Liver (tissue), 8 donors: ENCODE measurements at regions not wholly inside any gene's neighbourhood (a gene's known extent, or its start where the extent isn't known, plus 50 kb on each side); places are given as distances from the start of the nearest gene placed in this dataset.

Experiments
- DNase-seq: peaks from one replicate; pipeline ENCODE4 v3.0.0-alpha.2; 2017; ENCODE audit warnings: low spot score
- H3K27ac ChIP-seq, 2 donors: one replicate each; pipeline ENCODE4 v1.7.0; 2013; ENCODE audit warnings: inconsistent platforms in 2 of 2, low read length in 2 of 2, control low read depth in 1 of 2, low read depth in 1 of 2, mild to moderate bottlenecking in 1 of 2
- H3K27me3 ChIP-seq, 4 donors: one replicate each; pipeline versions ENCODE4 v1.6.1 to v1.7.0; 2013; ENCODE audit warnings: low read length in 3 of 4, inconsistent platforms in 1 of 4, mild to moderate bottlenecking in 1 of 4, moderate library complexity in 1 of 4; ENCODE audit not compliant: control insufficient read depth in 4 of 4, insufficient read depth in 4 of 4
- H3K36me3 ChIP-seq, 4 donors: one replicate each; pipeline versions ENCODE4 v1.6.1 to v1.7.0; 2013; ENCODE audit warnings: low read length in 3 of 4, mild to moderate bottlenecking in 3 of 4, low read depth in 1 of 4, moderate library complexity in 1 of 4; ENCODE audit not compliant: control insufficient read depth in 4 of 4, insufficient read depth in 3 of 4
- H3K4me1 ChIP-seq, 4 donors: one replicate each; pipeline versions ENCODE4 v1.6.1 to v1.7.0; 2013; ENCODE audit warnings: low read length in 3 of 4, mild to moderate bottlenecking in 3 of 4, moderate library complexity in 1 of 4; ENCODE audit not compliant: control insufficient read depth in 4 of 4, insufficient read depth in 4 of 4
- H3K4me3 ChIP-seq, 3 donors: one replicate each; pipeline versions ENCODE4 v1.6.1 to v1.7.0; 2013; ENCODE audit warnings: low read length in 3 of 3, control low read depth in 1 of 3, low read depth in 1 of 3, mild to moderate bottlenecking in 1 of 3
- H3K9ac ChIP-seq, 2 donors: one replicate each; pipeline ENCODE4 v1.7.0; 2013; ENCODE audit warnings: low read length in 2 of 2, mild to moderate bottlenecking in 2 of 2, moderate library complexity in 2 of 2, control low read depth in 1 of 2, low read depth in 1 of 2
- H3K9me3 ChIP-seq, 4 donors: one replicate each; pipeline versions ENCODE4 v1.6.1 to v1.7.0; 2013; ENCODE audit warnings: low read length in 3 of 4; ENCODE audit not compliant: control insufficient read depth in 4 of 4
- ATF3 ChIP-seq: IDR thresholded peaks from 2 replicates; pipeline ENCODE4 v1.6.1; 2016; ENCODE audit warnings: antibody characterized with exemption
- CTCF ChIP-seq: fragments of 150-350 bp; IDR thresholded peaks from 2 replicates; pipeline ENCODE4 v1.5.1; 2017; ENCODE audit warnings: improper control_type of control experiment, low read depth, low read length; ENCODE audit not compliant: missing input control
- EGR1 ChIP-seq, 2 donors: IDR thresholded peaks; 2 replicates each; pipeline ENCODE4 v1.6.1; 2016 to 2018; ENCODE audit warnings: antibody characterized with exemption in 2 of 2, low read depth in 2 of 2
- FOXA1 ChIP-seq: IDR thresholded peaks from 2 replicates; pipeline ENCODE4 v1.6.1; 2016; ENCODE audit warnings: antibody characterized with exemption
- FOXA2 ChIP-seq: IDR thresholded peaks from 2 replicates; pipeline ENCODE4 v1.6.1; 2016; ENCODE audit warnings: antibody characterized with exemption
- GABPA ChIP-seq, 2 donors: IDR thresholded peaks in 1 of 2; conservative IDR thresholded peaks in 1 of 2; 2 replicates each; pipeline ENCODE4 v1.6.1; 2016; ENCODE audit warnings: antibody characterized with exemption in 2 of 2, mild to moderate bottlenecking in 1 of 2, moderate library complexity in 1 of 2
- HNF4A ChIP-seq, 2 donors: conservative IDR thresholded peaks; 2 replicates each; pipeline ENCODE4 v1.6.1; 2016; ENCODE audit warnings: antibody characterized with exemption in 2 of 2, mild to moderate bottlenecking in 2 of 2
- HNF4G ChIP-seq: IDR thresholded peaks from 2 replicates; pipeline ENCODE4 v1.6.1; 2016; ENCODE audit warnings: antibody characterized with exemption
- JUND ChIP-seq, 2 donors: IDR thresholded peaks; 2 replicates each; pipeline ENCODE4 v1.6.1; 2016; ENCODE audit warnings: antibody characterized with exemption in 2 of 2
- NR2F2 ChIP-seq: IDR thresholded peaks from 2 replicates; pipeline ENCODE4 v1.6.1; 2016; ENCODE audit warnings: antibody characterized with exemption
- RAD21 ChIP-seq, 2 donors: IDR thresholded peaks; 2 replicates each; pipeline ENCODE4 v1.6.1; 2016; ENCODE audit warnings: antibody characterized with exemption in 2 of 2, mild to moderate bottlenecking in 2 of 2
- REST ChIP-seq: IDR thresholded peaks from 2 replicates; pipeline ENCODE4 v1.6.1; 2016; ENCODE audit warnings: antibody characterized with exemption, mild to moderate bottlenecking
- RXRA ChIP-seq, 2 donors: IDR thresholded peaks; 2 replicates each; pipeline ENCODE4 v1.6.1; 2017 to 2018; ENCODE audit warnings: antibody characterized with exemption in 2 of 2, mild to moderate bottlenecking in 1 of 2
- SP1 ChIP-seq: IDR thresholded peaks from 2 replicates; pipeline ENCODE4 v1.6.1; 2018; ENCODE audit warnings: antibody characterized with exemption, mild to moderate bottlenecking
- TAF1 ChIP-seq: conservative IDR thresholded peaks from 2 replicates; pipeline ENCODE4 v1.6.1; 2016; ENCODE audit warnings: antibody characterized with exemption, mild to moderate bottlenecking
- YY1 ChIP-seq: IDR thresholded peaks from 2 replicates; pipeline ENCODE4 v1.6.1; 2016; ENCODE audit warnings: antibody characterized with exemption, mild to moderate bottlenecking
- ZBTB33 ChIP-seq: IDR thresholded peaks from 2 replicates; pipeline ENCODE4 v1.6.1; 2016; ENCODE audit warnings: antibody characterized with exemption
- WGBS: extraction: QIAGEN DNeasy Blood & Tissue Kit; methylation state at CpG from one replicate; pipeline ENCODE4 v1.1.7; 2013; 5-methylcytosine and 5-hydroxymethylcytosine counted together
- TF ChIP-seq, protein P1 (sequence below): IDR thresholded peaks from 2 replicates; pipeline ENCODE4 v1.6.1; 2016; ENCODE audit warnings: antibody characterized with exemption
- donor health status: healthy.
- donor health status: healthy.
- donor health status: healthy.
- donor health status: healthy.
- donor health status: healthy.

GRCh38 chr19:28316464-28316863, 896.5 kb downstream of the UQCRFS1 start:
- TF ChIP-seq RXRA (IDR thresholded peaks at IDR 0.05) (no peak), SP1 (no peak), ZBTB33 (no peak), RAD21 (IDR thresholded peaks at IDR 0.05) (no peak), NR2F2 (no peak), GABPA (IDR thresholded peaks at IDR 0.05 in 1 of 2, conservative IDR thresholded peaks at IDR 0.05 in 1 of 2) (no peak), EGR1 (IDR thresholded peaks at IDR 0.05; ENCODE audit: low read depth in 2 of 2) (no peak), YY1 (no peak), ATF3 (no peak), HNF4G (no peak), CTCF (no peak), FOXA2 (no peak), FOXA1 (no peak), JUND (IDR thresholded peaks at IDR 0.05) (no peak), TAF1 (no peak), HNF4A (conservative IDR thresholded peaks at IDR 0.05) (no peak), REST (no peak)
- TF ChIP-seq, protein P1, sequence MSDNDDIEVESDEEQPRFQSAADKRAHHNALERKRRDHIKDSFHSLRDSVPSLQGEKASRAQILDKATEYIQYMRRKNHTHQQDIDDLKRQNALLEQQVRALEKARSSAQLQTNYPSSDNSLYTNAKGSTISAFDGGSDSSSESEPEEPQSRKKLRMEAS: no peak
- Histone ChIP-seq H3K27ac (no peak overlapping the region), H3K4me3 (no peak overlapping the region), H3K9ac (no peak overlapping the region), H3K27me3 (no peaks in the 10 kb centered on the region), H3K36me3 (no peaks in the 10 kb centered on the region), H3K4me1 (no peaks in the 10 kb centered on the region), H3K9me3 (no peaks in the 10 kb centered on the region)
- DNase-seq: no peak
- WGBS: 59% methylated on average over 7 of the region's 7 CpGs

DNA sequence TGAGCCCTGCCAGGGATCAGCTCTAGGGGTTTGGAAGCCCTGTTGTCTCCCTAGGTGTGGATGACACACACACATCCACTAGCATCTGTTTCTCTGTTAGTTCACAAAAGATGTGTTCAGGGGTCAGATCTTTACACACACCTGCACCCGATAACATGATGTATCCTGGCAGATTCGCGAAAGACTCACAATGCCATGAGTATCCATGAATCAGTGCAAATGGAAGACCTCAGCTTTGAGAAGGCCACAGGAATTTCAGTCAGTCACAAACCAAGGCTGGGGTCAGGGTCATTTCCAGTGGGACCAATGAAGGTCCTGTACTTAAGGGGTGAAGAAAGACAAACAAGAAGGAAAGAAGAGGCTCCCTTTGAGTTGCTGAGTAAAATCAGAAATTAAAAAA, 898.2 kb downstream of the UQCRFS1 start:
- Histone ChIP-seq H3K4me3 (no peak overlapping the region), H3K27me3 (no peaks in the 10 kb centered on the region), H3K4me1 (no peaks in the 10 kb centered on the region), H3K36me3 (no peaks in the 10 kb centered on the region), H3K9me3 (no peaks in the 10 kb centered on the region), H3K27ac (no peak overlapping the region), H3K9ac (no peak overlapping the region)
- no peak for DNase-seq
- 76% methylated on average over 3 of the region's 3 CpGs for WGBS
- TF ChIP-seq ATF3 (no peak), CTCF (no peak), ZBTB33 (no peak), TAF1 (no peak), EGR1 (IDR thresholded peaks at IDR 0.05; ENCODE audit: low read depth in 2 of 2) (no peak), FOXA1 (no peak), SP1 (no peak), YY1 (no peak), RAD21 (IDR thresholded peaks at IDR 0.05) (no peak), GABPA (IDR thresholded peaks at IDR 0.05 in 1 of 2, conservative IDR thresholded peaks at IDR 0.05 in 1 of 2) (no peak), HNF4G (no peak), RXRA (IDR thresholded peaks at IDR 0.05) (no peak), NR2F2 (no peak), JUND (IDR thresholded peaks at IDR 0.05) (no peak)
